ENCODE measurements at regions not wholly inside any gene's neighbourhood (a gene's known extent, or its start where the extent isn't known, plus 50 kb on each side); places are given as distances from the start of the nearest gene placed in this dataset.

- no peak for DNase-seq (ENCODE audit: low read depth, low spot score)
Measured at GRCh38 chr4:122034619-122035018, 82.8 kb upstream of the TRPC3 start.

GRCh38 chr4:122027203-122027602, 75.3 kb upstream of the TRPC3 start:
- no peak for DNase-seq (ENCODE audit: low read depth, low spot score)

GRCh38 chr4:122017296-122017695, 65.4 kb upstream of the TRPC3 start:
- no peak for DNase-seq (ENCODE audit: low read depth, low spot score)

GRCh38 chr4:122015203-122015602, 63.3 kb upstream of the TRPC3 start:
- DNase-seq (ENCODE audit: low read depth, low spot score), result no peak

- DNase-seq (ENCODE audit: low read depth, low spot score), result no peak
Measured at GRCh38 chr4:122012735-122013134, 60.9 kb upstream of the TRPC3 start.

- DNase-seq (ENCODE audit: low read depth, low spot score), result no peak
Measured at GRCh38 chr4:122010610-122011009, 58.8 kb upstream of the TRPC3 start.

- peak; percentile 4 for DNase-seq (ENCODE audit: low read depth, low spot score)
Measured at GRCh38 chr4:122009524-122009923, 57.7 kb upstream of the TRPC3 start.

DNA sequence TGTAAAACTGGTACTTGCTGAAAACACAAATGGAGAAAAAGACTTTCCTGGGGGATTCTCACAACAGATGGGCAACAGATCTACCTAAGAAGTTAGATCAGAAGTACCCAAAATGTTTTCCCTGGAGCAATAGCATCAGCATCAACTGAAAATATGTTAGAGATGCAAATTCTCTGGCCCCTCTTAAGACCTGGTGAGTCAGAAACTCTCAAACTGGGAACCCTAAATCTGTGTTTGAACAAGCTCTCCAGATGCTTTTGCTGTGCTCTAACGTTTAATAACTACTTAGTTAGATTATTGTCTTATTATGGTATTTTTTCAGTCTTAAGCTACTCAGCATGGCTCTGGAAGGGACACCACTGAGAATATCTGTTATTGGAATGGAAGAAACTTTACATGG, 55.2 kb upstream of the TRPC3 start:
- no peak for DNase-seq (ENCODE audit: low read depth, low spot score)

- DNase-seq (ENCODE audit: low read depth, low spot score), result no peak
Measured at GRCh38 chr4:122005064-122005755, 53.4 kb upstream of the TRPC3 start.

DNA sequence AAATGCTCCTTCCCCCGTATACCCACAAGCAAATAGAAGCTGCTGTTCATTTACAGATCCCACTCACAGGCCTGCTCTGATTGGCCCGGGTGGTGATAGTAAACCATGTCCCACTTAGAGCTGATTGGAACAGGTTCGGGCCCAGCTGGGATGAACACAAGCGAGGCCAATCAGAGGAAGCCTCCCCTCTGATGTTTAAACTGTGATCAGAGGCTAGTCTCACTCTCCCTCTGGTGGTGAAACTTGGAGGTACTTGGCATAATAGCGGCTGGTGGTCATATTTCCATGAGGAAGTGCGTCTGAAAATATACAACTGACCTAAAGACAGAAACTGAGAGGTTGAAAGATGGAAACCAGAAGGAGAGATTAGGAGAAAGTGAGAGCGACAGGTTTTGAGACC, 51.5 kb upstream of the TRPC3 start:
- DNase-seq (ENCODE audit: low read depth, low spot score), result peak; percentile 40

Data from ELF-1 (cell line).